SHP77 (cell line): ENCODE measurements at regions not wholly inside any gene's neighbourhood (a gene's known extent, or its start where the extent isn't known, plus 50 kb on each side); places are given as distances from the start of the nearest gene placed in this dataset.

ENCODE experiments used
- DNase-seq, 2 experiments: peaks; one replicate each; lab custom pipeline; 2025; lab: John Stamatoyannopoulos, UW

DNA sequence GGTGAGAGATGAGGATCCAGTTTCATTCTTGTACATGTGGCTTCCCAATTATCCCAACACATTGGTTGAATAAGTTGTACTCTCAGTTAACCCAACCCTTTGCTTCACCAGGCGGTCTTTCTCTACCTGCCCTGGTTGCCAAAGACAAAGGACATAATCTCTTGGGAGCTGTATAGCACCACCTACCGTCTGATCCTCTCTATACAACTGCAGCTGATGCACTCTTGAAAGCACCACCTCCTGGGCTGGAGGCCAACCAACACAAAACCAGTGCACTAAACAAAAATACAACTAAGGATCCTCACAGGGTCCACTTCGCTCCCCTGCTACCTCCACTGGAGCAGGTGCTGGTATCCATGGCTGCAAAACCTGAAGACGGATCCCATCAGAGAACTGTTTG, 473.6 kb upstream of the NRXN1 start:
- peak; percentile 11 to 14 for DNase-seq

DNA sequence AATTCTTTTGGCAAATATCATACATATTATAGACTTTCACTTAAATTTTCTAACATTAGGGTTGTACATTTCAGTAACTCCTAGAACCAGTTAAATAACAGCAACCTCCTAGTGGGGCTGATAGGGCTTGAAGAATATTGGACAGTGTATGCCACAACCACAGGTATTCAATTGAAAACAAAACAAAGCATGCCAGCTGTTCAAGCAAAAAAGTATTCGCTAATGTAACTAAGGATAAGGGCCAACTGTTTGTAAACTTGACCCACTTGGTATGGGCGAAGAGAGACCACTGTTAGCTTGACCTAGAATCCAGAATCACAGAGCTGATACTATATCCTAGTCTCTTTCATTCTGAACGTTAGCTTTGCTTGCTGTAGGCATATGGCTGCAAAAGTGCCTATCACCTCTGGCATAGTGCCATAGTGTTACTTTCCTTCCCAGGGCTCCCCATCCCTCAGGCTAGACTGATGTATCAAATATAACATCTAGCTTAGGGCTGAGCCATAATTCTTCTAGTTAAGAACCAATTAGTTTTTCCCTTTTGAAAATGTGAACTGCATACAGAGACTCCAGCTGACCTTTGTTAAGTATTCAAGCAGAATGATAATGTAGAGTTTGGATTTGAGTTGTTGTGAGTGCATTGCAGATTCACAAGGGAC, 458.8 kb upstream of the NRXN1 start:
- DNase-seq: peak; percentile 22 to 69

GRCh38 chr2:51484605-51485004, 452.7 kb upstream of the NRXN1 start:
- DNase-seq: no peak

DNA sequence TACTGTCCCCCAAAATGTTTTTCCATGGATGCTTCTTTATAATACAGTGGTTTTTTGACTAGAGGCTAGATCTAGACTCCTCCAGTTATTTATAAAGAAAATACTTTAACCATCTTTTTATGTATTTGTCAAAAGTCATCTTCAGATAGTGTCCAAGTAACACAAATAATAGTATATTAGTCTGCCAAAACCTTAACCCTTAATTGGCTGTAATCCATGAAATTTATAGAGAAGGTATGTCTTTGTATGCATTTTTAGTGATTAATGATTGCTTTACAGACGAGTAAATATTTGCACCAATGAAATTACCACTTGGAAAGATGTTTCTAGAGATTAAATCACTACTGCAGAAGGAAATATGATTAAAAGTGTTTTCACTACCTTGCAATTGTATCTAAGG, 451.8 kb upstream of the NRXN1 start:
- DNase-seq: no peak

DNA sequence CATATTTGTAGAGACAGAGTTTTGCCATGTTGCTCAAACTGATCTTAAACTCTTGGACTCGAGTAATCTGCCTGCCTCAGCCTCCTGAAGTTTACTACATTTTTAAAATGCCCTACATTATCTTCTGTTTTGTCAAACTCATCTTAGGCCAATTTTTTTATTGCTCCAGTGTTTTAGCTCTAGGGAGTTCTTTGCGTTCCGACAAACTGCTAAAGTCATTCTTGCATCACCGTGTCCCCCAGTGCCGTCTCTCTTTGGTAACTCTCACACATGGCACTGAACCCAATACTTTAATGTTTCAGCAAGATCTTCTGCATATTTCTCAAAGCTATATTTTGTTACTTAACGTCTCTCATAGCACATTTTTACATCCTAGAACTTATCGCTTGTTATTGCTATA, 440.9 kb upstream of the NRXN1 start:
- DNase-seq: no peak

DNA sequence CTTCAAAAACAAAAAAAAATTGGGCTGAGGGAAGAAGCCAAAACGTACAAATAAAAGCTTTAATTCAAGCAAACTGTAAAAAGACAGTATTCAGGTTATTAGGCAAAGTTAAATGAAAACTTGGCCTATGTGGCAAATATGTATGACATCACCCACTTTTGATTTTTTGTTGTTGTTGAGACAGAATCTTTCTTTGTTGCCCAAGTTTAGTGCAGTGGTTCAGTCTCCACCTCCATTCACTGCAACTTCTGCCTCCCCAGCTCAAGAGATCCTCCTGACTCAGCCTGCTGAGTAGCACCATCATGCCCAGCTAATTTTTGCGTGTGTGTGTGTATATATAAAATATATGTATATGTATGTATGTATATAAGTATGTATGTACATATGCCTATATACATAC, 440.4 kb upstream of the NRXN1 start:
- DNase-seq: no peak

DNA sequence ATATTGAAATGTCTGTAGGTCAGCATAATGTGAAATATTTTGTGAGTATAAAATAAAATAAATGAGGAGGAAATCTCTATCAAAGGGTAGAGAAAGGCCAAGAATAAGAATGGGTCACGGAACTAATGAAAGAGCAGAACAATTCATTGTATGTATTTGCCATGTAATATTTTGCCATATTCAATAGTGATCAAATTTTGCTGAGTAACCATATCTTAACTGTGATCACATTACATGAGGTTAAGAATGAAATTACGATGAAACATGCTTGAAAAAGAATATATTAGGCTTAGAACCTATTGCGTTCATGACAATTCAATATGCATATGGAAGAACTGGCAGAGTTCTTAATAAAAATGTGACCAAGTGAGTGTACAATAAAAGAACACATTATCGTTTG, 437.2 kb upstream of the NRXN1 start:
- DNase-seq: no peak

- DNase-seq: no peak
These were observed 433.4 kb upstream of the NRXN1 start for GRCh38 chr2:51465326-51465725.

DNA sequence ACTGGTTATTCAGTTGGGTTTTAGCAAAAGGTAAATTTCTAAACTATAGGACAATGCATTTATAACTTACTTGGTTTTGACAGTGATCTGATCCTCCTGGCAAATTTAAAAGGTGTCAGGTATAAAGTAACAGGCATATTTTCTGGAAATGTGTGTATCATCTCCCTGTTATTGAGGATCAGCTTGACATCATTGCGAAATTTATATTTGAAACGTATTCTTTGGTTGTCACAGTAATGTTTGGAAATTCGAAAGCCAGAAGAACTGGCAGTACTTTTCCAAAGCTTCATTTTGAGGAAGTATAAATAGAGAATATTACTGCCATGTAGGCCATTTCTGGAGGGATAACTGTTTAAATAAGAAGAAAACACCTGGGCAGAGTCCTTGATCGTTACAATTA, 422.2 kb upstream of the NRXN1 start:
- DNase-seq: no peak

DNA sequence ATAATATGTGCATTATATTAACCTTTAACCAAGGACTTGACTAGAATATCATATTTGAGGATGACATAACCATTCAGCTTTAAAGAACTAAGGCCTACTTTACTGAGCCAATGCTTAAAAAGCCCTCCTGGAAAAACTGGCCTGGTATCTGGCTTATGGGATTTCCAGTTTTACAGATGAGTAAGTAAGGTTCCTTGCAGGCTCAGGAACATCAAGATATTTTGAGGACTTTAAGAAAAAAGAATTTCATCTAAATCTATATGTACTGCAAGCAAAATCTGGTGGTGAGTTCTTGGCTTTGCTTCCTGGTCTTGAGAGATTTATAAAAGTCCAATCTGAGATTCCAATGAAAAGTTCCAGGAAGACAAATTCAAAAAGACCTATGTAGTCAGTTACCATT, 417.0 kb upstream of the NRXN1 start:
- no peak for DNase-seq

- no peak for DNase-seq
These were observed 409.9 kb upstream of the NRXN1 start for GRCh38 chr2:51441786-51442185.

DNA sequence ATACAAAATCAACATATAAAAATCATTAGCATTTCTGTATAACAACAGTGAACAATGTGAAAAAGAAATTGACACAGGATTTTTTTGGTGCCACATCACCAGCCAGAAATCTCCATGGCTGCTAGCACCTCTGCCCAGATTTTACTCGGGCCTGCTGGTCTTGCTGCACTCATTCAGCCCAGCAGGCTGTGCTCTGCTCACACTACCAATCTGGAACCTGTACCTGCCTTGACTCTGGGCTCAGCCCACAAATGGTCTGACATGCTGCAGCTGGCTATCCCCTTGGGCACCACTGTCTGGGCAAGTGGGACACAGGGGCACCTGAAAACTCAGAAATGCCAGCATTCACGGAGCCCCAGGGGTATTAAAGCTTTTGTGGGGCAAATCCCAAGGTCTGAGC, 392.5 kb upstream of the NRXN1 start:
- DNase-seq: no peak

DNA sequence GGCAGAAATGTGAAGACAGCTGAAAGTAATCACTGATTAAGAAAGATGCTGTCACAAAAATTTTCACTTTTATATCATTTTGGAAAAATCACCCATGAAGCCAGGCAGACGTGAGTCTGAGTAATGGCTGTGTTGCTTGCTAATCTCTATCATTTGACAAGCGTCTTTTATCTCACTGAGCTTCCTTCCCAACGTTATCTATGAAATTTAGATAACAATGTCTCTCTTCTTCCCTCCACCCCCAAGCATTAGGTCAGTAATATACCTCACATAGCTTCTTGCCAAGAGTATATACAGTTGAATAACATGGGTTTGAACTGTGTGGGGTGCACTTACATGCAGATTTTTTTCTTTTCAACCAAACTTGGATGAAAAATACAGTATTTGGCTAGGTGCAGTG, 388.6 kb upstream of the NRXN1 start:
- DNase-seq: no peak

DNA sequence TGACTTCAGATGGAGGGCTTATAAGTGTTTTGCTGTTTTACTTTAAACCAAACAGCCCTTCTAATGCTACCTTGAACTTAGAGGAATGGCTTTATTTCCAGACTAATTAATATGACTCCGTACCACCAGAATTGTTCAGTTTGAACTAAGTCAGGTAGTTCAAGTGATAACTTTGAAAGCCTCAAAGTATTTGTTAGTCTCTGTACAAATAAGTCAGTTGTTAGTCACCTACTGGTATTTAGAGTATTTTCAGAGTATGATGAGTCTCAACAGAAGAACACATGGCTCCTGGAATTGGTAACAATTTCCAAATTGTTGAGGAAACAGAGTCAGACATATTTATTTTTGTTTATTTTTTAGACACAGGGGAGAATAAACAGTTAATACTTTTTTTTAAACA, 381.8 kb upstream of the NRXN1 start:
- no peak for DNase-seq

DNA sequence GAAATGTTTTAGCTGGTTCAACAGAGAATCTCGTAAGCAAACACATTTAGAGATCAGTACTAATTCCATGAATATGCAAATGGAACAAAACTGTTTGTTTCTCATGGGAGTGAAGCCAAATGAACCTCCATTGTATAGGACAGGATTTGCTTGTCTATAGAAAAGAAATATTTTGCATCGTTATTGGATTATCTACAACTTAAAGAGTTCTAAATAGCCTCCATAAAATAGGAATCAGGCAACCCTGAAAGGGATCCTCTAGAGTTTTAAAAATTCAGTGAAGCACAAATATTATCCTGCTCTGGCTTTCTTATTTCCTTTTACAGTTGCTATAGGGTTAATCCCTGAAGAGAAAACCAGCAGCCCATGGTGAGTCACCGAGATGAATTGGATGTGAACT, 378.4 kb upstream of the NRXN1 start:
- no peak for DNase-seq

DNA sequence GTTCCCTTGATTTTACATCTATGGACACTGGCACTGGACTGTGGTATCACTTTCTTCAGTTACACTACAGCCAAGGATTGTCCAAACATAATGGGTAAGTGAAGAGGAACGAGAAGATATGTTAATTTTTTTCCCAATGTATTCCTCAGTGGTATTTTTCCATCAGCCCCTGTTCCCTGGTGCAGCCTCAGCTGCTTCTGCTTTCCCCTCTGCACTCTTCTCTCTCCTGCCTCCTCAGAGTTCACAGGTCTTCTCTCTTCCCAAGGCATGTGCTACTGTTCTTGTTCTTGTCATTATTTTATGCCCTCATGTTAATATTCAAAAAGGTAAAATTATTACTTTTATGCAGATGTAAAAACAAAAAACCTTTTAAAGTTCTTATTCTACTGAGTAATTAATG, 378.0 kb upstream of the NRXN1 start:
- no peak for DNase-seq

DNA sequence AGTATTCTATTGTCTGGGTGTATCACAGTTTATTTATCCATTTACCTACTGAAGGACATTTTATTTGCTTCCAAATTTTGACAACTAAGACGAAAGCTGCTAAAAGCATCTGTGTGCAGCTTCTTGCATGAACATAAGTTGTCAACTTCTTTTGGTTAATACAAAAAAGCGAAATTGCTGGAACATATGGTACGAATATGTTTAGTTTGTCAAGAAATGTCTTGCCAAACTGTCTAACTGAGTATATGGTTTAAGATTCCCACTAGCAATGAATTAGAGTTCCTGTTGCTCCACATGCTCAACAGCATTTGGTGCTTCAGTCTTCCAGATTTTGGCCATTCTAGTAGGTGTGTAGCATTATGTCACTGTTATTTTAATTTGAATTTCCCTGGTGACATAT, 372.3 kb upstream of the NRXN1 start:
- DNase-seq: no peak

DNA sequence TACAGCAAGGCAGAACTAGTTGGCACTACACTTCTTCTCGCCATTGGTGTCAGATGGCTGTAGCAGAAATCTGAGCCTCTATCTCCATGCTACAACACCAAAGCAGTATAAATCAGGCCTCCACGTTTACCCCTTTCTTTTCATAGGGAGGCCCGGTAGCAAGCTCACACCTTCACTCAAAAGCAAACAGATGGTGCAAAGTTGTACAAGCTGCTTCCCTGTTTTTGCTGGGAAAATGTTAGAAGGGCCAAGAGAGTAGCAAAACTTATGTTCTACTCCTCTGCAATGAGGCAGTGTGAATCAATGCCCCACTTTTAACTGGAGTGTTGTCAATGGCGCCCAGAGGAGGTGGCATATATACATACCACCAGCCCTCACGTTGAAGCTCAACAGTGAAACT, 369.6 kb upstream of the NRXN1 start:
- DNase-seq: no peak

DNA sequence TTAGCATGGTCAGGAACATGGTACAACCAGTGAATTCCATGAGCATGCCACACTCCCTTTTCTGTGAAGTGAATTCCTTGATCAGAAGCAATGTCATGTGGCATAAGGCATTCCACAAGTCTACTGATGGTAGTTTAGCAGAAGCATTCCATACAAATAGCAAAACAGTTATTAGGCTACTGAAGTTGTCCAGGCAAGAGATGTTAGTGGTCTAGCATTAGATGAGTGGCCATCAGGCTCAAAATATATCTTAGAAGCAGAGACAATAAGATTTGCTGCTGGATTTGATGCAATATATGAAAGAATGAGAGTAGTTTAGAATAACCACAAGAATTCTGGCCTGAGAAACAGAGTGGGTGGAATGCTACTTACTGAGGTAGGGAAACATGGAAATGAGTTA, 355.3 kb upstream of the NRXN1 start:
- no peak for DNase-seq

DNA sequence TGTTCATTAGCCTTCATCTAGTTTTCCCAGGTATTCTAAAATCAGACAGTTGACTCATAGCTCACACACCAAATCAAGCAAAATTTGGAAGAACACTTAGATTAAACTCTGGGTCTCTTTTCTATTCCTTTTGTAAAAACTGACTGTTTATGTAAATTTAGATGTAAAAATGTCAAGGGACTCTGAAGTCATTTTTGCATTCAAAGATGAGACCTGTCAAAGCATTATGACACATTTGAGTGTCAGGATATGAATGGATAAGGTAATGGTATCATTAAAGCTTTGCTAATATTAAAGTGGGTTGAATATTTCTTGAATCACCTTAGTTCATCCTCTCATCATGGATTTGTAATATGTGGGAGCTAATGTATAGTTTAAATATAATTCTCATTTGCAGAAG, 348.1 kb upstream of the NRXN1 start:
- no peak for DNase-seq

DNA sequence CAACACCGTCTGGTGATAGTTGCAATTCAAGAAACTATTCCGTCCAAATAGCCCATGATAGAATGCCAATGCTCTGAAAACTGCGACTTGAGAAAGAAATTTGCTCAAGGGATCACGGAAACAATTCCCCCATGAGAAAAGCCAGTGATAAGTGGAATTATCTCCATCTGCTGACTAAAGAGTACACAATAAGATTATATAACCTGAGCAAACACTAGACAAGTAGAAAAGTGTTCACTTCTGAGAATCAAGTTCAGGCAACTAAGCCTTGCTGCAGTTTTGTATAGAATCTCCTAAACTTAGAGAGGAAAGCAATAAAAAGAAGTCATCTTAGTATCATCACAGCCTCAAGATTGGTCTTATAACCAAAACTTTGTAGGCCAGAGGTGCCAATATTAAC, 336.3 kb upstream of the NRXN1 start:
- DNase-seq: no peak

DNA sequence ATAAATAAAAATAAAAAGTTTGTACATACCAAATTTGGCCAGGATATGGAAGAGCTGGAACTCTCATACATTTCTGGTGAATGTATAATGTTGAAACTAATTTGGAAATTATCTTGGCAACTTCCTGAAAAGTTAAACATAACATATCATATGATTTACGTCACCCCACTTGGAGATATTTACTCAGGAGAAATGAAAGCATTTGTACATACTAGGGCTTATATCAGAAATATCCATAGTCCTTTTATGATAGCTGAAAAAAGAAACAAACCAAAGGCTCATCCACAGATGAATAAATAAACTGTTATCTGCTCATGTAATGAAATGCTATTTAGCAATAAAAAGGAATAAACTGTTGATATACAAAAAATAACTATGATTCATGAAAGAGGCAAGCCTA, 318.2 kb upstream of the NRXN1 start:
- peak; percentile 28 to 33 for DNase-seq

- no peak for DNase-seq
These were observed 313.0 kb upstream of the NRXN1 start for GRCh38 chr2:51344886-51345285.

GRCh38 chr2:51335087-51336058, 303.4 kb upstream of the NRXN1 start:
- DNase-seq: no peak
